Heart left ventricle (tissue), 13 donors: ENCODE measurements at regions not wholly inside any gene's neighbourhood (a gene's known extent, or its start where the extent isn't known, plus 50 kb on each side); places are given as distances from the start of the nearest gene placed in this dataset.

Source experiments
- POLR2A ChIP-seq, 2 donors: fragments of 450-650 bp; IDR thresholded peaks; one replicate each; pipeline ENCODE4 v1.6.1; 2017; ENCODE audit warnings: antibody characterized with exemption in 2 of 2, mild to moderate bottlenecking in 2 of 2, moderate library complexity in 2 of 2
- TF ChIP-seq, protein P1 (sequence below), 12 donors: fragments of 200-600 bp; sonication (generic) in 4 of 12; IDR thresholded peaks; one replicate each; pipeline versions ENCODE4 v1.5.0 to v1.8.0; 2018 to 2022; ENCODE audit warnings: antibody characterized with exemption in 12 of 12, mild to moderate bottlenecking in 5 of 12
- donor health status: ischemic (EF 13 %, LVEDD 7.1; RV severe dilation, severe dysfunction).
- donor health status: DM: no; HTN: yes; CAD: no.
- donor health status: DM: no; HTN: no; CAD: no.
- donor health status: ischemic (EF 25% LVEDD 6.9; RV normal size, moderate dysfunction).
- donor health status: ischemic (EF 25% LVEDD 5.7; RV mildly dilated, moderate dysfunction).
- donor health status: ischemic (EF 35%, LVEDD 5.7; RV mildly dilated, moderate dysfunction).
- donor health status: nonischemic (EF 11% LVEDD 7.7; RV severe dilation, severe dysfunction).
- donor health status: DM: yes; HTN: yes; CAD: no.
- donor health status: PGD.
- donor health status: ischemic (EF 29% LVEDD 5.4; RV normal size, mild dysfunction).
- donor health status: nonischemic (EF 23%, LVEDD 6.1; RV moderate dilation, normal function).

- TF ChIP-seq, protein P1, sequence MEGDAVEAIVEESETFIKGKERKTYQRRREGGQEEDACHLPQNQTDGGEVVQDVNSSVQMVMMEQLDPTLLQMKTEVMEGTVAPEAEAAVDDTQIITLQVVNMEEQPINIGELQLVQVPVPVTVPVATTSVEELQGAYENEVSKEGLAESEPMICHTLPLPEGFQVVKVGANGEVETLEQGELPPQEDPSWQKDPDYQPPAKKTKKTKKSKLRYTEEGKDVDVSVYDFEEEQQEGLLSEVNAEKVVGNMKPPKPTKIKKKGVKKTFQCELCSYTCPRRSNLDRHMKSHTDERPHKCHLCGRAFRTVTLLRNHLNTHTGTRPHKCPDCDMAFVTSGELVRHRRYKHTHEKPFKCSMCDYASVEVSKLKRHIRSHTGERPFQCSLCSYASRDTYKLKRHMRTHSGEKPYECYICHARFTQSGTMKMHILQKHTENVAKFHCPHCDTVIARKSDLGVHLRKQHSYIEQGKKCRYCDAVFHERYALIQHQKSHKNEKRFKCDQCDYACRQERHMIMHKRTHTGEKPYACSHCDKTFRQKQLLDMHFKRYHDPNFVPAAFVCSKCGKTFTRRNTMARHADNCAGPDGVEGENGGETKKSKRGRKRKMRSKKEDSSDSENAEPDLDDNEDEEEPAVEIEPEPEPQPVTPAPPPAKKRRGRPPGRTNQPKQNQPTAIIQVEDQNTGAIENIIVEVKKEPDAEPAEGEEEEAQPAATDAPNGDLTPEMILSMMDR (IDR thresholded peaks at IDR 0.05), result no peak
- no peak for TF ChIP-seq POLR2A (IDR thresholded peaks at IDR 0.05)
Observed at GRCh38 chr6:15039136-15039535, 206.7 kb upstream of the JARID2 start.
